HT-29 (cell line): ENCODE measurements at regions not wholly inside any gene's neighbourhood (a gene's known extent, or its start where the extent isn't known, plus 50 kb on each side); places are given as distances from the start of the nearest gene placed in this dataset.
A peak's percentile ranks its signal among the peaks of the same experiment; 100 is the strongest.

ENCODE experiments used
- DNase-seq: peaks from one replicate; pipeline ENCODE4 v3.0.0-alpha.2; 2015; ENCODE audit warnings: low spot score

DNA sequence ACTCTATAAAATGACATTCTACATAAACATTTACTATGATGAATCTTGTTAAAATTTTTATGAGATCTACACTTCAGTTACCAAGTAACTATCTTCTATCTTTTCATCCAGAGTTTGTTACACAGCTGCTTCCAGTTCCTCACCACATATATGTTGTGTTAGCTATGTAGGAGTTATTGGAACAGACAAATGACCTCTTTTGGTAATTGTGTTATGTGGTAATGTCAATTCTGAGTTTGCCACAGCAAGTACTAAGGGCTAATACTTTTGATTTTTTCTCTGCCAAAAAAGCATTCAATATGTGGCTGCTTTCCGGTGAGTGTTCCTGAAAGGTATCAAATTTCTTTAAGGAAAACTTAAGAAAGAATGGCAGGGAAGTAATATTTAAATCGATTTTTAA lies 573.9 kb upstream of the PCDH15 start:
- DNase-seq = no peak

DNA sequence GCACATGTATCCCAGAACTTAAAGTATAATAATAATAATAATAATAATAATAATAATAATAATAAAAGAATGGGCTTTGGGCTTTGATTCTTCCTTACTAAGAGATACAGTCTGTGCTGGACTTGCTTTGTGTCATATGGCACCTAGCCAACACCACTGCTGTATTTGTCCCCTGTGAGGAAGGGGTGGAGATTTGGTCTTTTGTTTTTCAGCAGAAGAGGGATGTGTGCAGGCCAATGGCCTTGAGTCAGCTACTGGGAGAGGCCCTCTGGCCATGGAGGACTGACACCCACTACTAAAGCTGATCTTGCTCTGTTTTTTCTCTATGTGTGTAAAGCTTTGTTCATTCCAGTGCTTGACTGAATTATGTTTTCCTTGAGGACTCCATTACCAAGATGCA lies 573.0 kb upstream of the PCDH15 start:
- no peak for DNase-seq

DNA sequence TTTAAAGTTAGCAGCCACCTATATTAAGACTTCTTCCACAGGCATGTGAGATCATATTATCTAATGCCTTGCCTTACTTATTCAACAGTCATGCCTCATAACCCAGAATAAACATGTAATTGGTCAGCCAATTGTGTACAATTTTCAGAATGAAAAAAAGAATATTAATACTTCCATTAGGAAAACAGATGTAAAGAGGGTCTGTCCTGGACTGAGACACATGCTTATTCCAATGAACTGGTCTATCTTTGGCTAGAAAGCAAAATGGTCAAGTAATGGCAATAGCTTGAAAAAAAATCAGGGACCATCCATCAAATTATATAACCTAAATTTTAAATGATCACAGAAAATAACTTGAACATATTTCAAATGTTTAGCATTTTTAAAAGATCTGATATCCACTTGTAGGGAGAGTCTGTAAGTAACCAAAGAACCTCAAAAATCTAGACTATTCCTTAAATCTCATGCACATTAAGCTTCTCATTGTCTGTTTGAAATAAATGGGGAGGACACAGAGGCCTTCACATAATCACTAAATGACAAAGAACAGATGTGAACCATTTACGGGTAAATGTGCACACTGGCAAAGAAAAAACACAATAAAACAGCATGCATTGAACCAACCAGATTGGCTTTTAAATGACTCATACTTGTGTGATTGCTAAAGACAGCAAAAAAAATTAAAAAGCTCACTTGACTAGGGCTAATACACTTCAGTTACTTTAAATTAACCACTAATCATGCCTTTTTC lies 568.8 kb upstream of the PCDH15 start:
- no peak for DNase-seq

DNA sequence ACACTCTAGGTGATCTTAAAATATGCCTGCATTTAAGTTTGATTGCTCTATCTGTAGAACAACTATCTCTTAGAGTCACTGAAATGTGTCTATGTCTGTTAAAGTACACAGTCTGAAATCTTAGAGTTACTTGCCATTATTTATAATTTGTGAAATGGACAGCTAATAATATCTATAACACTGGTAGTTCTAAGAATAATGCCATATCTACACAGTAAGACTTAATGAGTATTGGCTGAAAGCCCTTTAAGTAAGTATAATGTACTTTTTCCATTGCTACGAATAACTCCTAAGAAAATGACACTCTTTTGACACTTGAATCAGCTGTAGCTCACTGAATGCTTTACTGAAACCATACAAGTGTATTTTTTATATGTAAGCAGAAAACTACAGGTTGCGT lies 567.4 kb upstream of the PCDH15 start:
- no peak for DNase-seq

DNA sequence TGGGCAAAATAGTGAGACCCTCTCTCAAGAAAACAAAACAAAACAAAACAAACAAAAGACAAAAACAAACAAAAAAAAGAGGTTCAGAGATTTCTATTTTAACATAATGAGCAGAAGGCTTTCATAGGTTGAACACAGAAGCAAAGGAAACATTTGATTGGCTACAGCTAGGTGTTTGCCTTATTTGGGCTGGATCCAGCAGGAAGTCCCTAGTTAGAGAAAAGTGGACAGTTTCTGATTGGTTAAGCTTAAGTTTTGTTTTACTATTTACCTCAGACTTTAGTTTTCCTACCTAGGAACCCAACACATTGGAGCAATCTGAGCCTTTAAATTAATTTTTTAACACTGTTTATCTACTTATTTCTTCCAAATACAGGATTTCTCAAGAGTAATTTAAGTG lies 566.5 kb upstream of the PCDH15 start:
- DNase-seq = no peak

DNA sequence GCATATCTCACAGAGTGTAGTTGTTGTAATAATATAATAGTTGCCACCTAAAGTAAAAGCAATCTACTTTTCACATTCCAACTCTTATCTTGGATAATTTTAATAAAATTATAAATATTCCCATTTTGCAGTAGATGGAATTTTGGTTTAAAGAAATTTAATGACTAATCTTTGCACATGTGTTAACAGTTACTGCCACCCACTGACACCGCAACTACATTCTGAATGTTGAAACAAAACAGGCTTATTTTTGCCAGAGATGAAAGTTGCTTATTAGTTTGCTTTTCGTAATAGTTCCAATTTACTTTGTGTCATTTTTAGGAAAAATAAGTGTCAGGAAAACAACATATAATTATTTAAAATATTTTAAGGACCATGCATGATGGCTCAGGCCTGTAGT lies 557.5 kb upstream of the PCDH15 start:
- DNase-seq = no peak

DNA sequence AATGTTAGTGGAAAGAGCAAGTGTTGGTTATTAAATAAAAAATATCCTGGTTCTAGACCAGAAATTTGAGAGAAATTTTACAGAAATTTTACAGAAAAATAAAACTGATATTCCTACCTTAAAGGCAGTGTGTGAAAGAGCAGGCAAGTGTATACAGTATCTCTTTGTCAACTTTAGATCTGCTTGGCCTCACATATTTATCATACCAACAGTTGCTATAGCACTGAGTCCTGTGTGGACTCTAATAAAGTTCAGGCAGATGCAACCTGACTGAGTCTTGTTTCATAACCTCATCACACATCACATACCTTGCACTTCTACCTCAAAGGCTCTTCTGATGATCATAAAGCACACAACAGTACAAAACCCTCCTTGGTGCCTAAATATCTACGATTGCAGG lies 552.4 kb upstream of the PCDH15 start:
- DNase-seq = no peak

DNA sequence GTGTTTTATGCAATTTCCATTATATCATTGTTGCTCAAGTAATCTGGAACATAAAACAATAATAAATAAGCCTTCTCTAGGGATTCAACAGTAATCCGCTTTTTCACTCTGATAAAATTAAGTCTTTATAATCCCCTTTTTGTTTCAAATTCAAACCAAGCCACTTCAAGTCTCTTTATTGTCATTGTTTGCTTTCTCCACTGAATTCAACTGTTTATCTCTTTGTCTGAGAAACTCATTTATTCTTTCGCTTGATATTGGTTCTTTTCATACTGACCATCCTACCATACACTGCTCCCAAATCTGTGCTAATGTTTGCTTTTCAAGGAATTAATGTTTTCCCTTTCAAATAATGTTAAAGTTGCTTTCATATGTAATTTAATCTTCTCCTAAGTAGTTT lies 550.4 kb upstream of the PCDH15 start:
- DNase-seq = no peak

DNA sequence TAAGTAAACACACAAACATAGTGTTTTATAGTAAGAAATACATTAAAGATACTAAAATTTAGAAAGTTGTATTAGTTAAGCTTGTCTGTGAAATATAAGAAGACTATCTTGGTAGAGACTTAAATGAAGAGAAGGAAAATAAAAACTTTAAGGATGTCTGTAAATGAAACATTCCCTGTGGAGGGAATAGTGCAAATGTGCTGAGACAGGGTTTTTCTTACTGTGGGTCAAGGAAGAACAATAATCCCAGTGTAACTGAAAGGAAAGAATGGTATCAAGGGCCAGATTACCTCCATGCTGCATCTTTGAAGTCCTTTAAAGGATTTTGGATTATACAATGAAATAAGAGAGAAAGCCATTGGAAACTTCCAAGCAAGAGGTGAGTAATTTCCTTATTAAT lies 547.5 kb upstream of the PCDH15 start:
- DNase-seq = no peak

DNA sequence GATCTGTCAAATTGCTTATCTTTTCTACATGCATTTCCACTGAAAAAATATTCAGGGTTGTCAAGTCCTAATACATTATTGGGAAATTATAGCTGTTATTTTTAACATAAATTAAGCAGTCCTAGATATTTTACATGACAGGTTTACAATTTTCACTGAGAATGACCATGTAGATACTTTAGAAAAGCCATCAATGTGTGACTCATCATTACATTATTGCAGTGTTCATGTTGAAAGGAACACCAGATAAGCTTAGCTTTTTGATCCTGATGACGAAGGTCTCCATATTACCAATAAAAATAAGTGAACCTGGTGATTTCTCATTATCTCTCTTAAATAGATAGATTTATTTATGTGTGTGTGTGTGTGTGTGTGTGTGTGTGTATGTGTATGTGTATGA lies 529.5 kb upstream of the PCDH15 start:
- DNase-seq = no peak

DNA sequence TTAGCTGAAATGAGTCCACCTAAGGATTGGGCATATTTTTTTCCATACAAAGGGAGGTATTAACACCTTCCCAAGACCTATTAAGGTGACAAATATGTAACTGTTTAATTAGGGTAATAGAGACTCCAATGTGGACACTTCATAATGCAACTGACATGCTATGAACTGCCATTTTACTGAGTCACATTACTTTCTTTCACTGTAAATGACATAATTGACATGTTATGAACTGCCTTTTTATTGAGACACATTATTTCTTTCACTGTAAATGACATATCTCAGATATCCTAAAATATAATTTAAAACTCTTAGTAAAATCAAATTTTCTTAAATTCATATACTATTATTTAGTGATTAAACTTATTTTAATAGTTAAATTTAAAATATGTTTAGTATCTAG lies 528.8 kb upstream of the PCDH15 start:
- no peak for DNase-seq

DNA sequence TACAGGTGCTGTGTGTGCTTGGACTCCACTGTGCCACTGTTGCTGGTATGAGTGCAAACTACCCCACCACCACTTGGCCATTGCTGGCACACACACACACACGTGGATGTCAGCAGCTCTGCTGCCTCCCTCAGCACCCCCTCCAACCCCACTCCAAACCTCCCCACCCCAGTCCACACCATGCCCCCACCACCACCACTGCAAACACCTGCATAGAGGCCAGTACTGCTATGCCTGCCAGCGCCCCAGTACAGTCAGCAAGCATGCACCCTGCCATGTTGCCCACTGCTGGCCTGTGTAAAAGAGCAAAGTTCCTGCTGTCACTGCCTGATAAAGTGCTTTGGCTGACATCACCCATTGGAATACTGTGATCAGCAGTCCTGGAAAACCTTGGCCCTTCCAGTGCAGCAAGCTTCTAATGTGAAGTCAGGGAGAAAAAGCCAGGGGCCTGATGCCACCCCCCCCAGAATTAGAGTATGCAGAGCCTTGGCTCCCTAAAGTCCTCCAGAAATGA lies 519.2 kb upstream of the PCDH15 start:
- DNase-seq = no peak

DNA sequence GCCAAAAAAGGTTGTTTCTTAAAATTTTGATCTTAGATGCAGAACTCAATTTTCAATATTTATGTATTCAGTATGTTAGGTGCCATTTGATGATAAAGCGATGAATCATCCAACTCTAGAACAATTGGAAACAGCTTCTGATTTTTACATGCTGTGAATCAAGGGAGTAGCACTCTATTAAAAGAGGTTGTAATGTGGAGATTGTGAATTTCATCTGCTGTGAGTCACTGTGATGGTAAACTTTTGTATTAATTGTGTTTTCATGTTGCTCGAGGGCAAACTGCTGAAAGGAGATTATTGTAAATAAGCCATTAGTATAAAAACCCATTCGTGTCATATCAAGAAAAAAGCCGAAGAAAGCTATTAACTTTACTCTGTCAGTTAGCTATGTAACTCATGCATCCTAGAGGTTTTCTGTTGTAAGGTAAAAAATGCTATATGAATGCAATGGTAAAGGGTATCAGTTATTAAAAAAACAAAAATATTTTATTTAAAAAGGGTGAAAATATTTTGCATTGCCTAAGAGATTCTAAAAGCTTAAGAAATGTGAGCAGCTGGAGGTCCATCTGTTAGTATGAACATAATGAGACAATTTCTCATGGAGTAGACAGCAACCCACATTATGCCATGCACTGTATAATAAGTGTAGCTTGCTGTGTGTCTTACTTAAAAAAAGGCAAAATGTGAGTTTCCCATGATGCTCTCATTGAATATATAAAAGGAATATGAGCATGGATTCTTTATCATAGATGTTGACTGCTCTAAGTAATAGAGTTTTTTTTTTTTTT lies 511.0 kb upstream of the PCDH15 start:
- no peak for DNase-seq

DNA sequence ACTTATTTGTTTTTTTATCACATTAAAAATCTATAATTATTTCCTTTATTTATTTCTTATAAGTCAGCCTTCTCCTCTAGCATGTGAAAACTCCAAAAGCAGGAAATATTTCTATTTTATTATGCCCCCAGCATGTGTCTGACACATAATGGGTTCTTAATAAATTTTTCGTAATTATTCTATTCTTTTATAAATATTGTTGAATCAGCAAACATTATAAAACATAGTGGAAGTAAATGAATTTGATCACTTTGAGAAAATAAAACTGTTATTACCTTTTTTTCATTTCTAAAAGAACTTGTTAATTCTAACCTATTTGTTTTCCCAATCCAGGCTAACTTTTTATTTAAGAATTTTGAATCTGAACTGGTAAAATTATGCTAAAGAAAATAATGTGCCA lies 509.1 kb upstream of the PCDH15 start:
- no peak for DNase-seq

DNA sequence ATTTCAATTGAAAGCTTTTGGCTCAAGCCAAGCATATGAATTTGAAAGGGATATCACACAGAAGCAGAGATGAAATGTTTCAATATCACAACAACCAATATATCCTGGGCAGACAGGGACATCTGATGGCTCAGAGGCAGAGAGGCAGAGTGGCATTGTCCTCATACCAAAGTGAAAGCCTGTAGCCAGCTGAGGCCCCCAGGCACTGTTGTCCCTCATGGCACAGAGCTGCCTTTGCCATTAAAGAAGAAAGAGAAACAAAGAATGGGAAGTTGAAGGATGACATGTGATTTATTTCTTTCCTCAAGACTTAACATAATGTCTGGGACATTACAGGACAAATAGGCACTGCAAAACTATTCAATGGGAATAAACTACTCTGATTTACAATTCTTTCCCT lies 504.3 kb upstream of the PCDH15 start:
- no peak for DNase-seq

DNA sequence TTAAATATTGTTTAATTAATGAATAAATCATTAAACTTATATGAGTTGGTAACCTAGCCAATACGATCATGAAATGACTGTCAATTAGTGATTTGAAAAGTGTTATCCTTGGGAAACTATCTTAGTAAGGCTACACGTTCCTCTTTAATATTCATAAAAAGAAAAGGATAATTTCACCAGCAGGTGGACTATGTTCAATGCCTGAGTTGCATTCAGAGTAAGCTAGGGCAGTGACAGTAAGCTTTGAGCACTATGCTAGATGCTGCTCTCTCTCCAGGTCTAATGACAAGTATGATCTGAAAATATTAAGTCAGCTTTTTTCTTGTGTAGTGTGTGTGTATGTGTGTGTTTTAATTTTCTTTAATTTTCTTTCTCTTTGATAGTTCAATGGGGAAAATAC lies 486.3 kb upstream of the PCDH15 start:
- DNase-seq = peak; percentile 24

DNA sequence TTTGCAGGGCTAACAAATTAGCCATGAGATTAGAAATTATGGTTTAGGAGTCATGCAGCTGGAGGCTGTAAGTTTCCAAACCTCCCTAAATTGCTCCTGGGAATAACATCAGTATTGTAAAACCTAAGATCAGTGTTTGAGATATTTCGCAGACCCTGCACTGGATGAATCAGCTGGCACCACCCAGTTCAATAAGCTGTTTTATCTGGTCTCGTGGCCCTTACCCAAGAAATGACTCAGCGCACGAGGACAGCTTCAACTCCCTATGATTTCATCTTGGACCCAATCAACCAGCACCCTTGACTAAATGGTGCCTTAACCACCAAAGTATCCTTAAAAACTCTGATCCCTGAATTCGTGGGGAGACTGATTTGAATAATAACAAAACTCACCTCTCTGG lies 482.0 kb upstream of the PCDH15 start:
- DNase-seq = no peak

DNA sequence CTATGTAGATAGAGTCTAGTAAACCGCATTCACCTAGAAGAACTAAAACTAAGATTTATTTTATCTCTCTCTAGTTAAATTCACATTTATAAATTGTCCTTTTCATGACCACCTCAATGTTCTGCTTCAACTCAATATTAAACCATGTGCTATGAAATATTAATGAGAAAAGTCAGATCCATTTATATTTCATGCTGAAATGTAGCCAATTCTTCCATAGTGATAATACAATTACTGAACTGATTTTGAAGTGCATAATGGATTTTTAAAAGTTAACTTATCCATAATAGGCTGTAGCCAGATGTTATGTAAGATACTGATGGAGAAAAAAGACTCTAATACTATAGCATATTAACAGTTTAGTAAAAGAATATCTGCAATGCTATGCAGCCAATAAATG lies 479.7 kb upstream of the PCDH15 start:
- DNase-seq = no peak

DNA sequence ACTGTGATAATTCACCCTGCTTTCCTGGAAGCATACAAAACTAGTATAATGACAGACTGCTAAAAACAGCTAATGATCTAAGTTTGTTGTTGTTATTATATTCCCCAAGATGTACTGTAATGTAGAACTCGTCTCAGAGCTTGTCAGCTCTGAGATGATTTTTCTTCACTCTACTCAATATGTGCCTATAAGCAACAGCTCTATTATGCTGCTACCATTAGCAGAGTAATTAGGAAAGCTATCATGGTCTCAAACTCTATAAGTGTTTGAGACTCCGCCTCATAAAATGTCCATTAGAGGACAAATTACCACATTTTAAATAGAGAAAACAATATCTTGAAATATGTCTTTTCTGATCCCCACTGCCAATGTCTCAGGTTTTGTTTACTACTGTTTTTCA lies 476.5 kb upstream of the PCDH15 start:
- no peak for DNase-seq

DNA sequence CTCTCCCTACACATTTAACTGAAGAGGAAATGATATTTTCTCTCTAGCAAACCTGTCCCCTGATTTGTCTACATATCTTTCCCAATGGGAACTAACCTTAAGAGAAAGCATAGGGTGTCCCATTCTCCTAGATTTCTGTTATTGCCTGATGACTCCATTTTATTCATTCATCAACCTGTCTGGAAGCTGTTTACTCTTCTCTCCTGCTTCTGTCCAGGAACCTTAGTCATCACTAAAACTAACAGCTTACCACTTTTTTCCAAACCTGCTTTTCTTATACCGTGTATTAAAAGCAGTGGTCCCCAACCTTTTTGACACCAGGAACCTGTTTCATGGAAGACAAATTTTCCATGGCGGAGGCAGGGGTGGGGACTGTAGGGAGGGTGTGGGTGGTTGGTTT lies 473.3 kb upstream of the PCDH15 start:
- no peak for DNase-seq

DNA sequence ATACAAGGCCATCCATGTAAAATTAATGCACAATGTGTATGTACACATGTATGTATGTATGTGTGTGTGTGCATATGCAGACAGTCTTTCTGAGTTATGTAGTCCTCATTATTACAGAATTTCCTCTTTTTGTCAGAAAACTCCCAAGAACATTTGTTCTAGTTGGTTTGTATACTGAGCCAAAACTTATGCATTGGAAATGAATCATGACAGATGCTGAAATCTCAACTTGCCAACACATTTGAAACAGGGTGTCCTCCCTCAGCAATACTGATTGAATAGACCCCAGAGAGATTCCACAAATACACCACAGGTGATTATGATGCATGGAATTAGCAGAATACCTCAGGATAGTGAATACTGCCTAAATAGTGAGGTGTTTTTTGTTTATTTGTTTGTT lies 472.9 kb upstream of the PCDH15 start:
- DNase-seq = no peak

DNA sequence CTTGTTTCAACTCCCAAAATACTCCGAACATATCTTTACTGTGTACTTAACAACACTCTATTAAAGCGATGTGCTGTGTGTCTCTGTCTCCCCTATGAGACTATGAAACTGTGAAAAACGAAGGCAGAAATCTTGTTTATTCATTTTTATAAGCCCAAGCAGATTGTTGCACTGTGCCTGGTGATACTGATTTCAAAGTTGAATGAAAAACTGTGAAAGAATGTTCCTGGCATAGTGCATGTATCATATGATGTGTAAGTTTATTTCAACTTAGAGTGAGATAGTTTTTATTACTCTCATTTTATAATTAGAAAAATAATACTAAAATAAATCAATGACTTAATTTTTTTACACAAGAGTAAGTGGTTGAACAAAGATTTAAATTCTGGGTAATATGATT lies 471.9 kb upstream of the PCDH15 start:
- DNase-seq = no peak

DNA sequence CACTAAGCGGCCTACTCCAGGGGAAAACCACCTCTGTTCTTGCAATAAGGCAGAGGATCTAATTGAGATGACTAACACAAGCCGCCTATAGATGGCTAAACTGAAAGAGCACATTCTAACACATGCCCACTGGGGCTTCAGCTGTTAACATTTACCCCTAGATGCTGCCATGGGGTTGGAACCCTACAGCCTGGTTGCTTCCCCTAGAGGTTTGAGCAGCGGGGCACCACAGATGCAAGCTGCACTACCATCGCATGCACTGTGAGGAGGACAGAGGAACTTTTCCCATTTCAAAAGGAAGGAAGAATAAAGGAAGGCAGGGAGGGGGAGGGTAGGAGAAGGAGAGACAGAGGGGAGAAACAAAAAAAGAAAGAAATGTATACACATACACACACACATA lies 465.8 kb upstream of the PCDH15 start:
- DNase-seq = no peak
